A549 (cell line): ENCODE measurements at regions not wholly inside any gene's neighbourhood (a gene's known extent, or its start where the extent isn't known, plus 50 kb on each side); places are given as distances from the start of the nearest gene placed in this dataset.

Experiments used
- ATAC-seq, 2 experiments: fragments of 200-7000 bp in 1 of 2; fragments of >200 bp in 1 of 2; cut with Nextera tagmentation in 1 of 2; cut with Tn5 transposase in 1 of 2; 3 replicates each; pipeline versions ENCODE4 v1.8.0 to v1.9.1; 2018 to 2020; ENCODE audit warnings: mild to moderate bottlenecking in 1 of 2, moderate library complexity in 1 of 2
- CTCF ChIA-PET: fragments of 300-600 bp; sonication (Branson Sonifier 250); formaldehyde crosslinking; extraction: SDS; loops from one replicate; lab custom pipeline; 2021; ENCODE audit warnings: antibody characterized with exemption, inconsistent platforms; lab: Yijun Ruan, JAX
- POLR2A ChIA-PET: fragments of 350-600 bp; formaldehyde crosslinking; extraction: SDS; loops from one replicate; lab custom pipeline; 2021; ENCODE audit warnings: antibody characterized with exemption, inconsistent platforms; lab: Yijun Ruan, JAX
- DNase-seq, 2 experiments: peaks; one replicate each; pipeline versions ENCODE4 v3.0.0 to v3.0.0-alpha.2; 2011 to 2016; ENCODE audit warnings: low read depth in 1 of 2, low spot score in 1 of 2
- FAIRE-seq: peaks from 2 replicates; lab custom pipeline; 2011; peaks lifted over from hg19 to GRCh38; lab: Jason Lieb, UNC
- H3K27ac ChIP-seq, 2 experiments: fragments of >200 bp; sonication (Bioruptor Twin); formaldehyde crosslinking; 3 replicates each; pipeline ENCODE4 v1.5.1; 2016 to 2017
- H3K4me1 ChIP-seq: fragments of >200 bp; sonication (Bioruptor Twin); formaldehyde crosslinking; 3 replicates; pipeline ENCODE4 v1.6.1; 2016
- H3K4me2 ChIP-seq: fragments of >200 bp; sonication (Bioruptor Twin); formaldehyde crosslinking; 3 replicates; pipeline ENCODE4 v1.6.1; 2016
- H3K4me3 ChIP-seq: fragments of >200 bp; sonication (Bioruptor Twin); formaldehyde crosslinking; 3 replicates; pipeline ENCODE4 v1.5.1; 2016
- H3K9me3 ChIP-seq: fragments of >200 bp; sonication (Bioruptor Twin); formaldehyde crosslinking; 3 replicates; pipeline ENCODE4 v1.6.1; 2016
- CBX2 ChIP-seq: fragments of 200-600 bp; sonication (generic); IDR thresholded peaks from 2 replicates; pipeline ENCODE4 v1.6.1; 2016; ENCODE audit warnings: low read depth, mild to moderate bottlenecking, borderline replicate concordance
- CEBPB ChIP-seq, 2 experiments: fragments of >200 bp in 1 of 2; sonication (Bioruptor Twin) in 1 of 2; formaldehyde crosslinking in 1 of 2; IDR thresholded peaks; 2 replicates each; pipeline ENCODE4 v1.6.1; 2012 to 2016
- CHD2 ChIP-seq: fragments of 150-350 bp; IDR thresholded peaks from 2 replicates; pipeline ENCODE4 v1.6.1; 2014; ENCODE audit warnings: low read length; ENCODE audit not compliant: partially characterized antibody
- EHF ChIP-seq: fragments of 250-450 bp; sonication (Bioruptor Pico); IDR thresholded peaks from 2 replicates; pipeline ENCODE4 v1.5.0; 2020; ENCODE audit warnings: mild to moderate bottlenecking
- EP300 ChIP-seq, 2 experiments: fragments of >200 bp; sonication (Bioruptor Twin); formaldehyde crosslinking; IDR thresholded peaks; 2 replicates in 1 of 2; 3 replicates in 1 of 2; pipeline ENCODE4 v1.6.1; 2016 to 2017
- FOSL2 ChIP-seq, 2 experiments: fragments of 450-650 bp in 1 of 2; fragments of >200 bp in 1 of 2; sonication (Bioruptor Twin) in 1 of 2; formaldehyde crosslinking; IDR thresholded peaks; 2 replicates each; pipeline versions ENCODE4 v1.5.0 to v1.6.1; 2016 to 2020; ENCODE audit warnings: mild to moderate bottlenecking in 1 of 2, moderate library complexity in 1 of 2
- GATA3 ChIP-seq: IDR thresholded peaks from 2 replicates; pipeline ENCODE4 v1.6.1; 2012; ENCODE audit warnings: borderline replicate concordance
- HEYL ChIP-seq: fragments of 250-450 bp; sonication (Bioruptor Pico); IDR thresholded peaks from 2 replicates; pipeline ENCODE4 v1.8.0; 2021; ENCODE audit warnings: mild to moderate bottlenecking, moderate library complexity
- JUN ChIP-seq, 2 experiments: fragments of >200 bp; sonication (Bioruptor Twin); formaldehyde crosslinking; IDR thresholded peaks; 2 replicates in 1 of 2; 3 replicates in 1 of 2; pipeline ENCODE4 v1.6.1; 2016 to 2017
- MAFK ChIP-seq: fragments of 450-650 bp; IDR thresholded peaks from 2 replicates; pipeline ENCODE4 v1.6.1; 2014; ENCODE audit not compliant: partially characterized antibody
- MAZ ChIP-seq: fragments of 150-350 bp; IDR thresholded peaks from 2 replicates; pipeline ENCODE4 v1.6.1; 2014; ENCODE audit warnings: antibody characterized with exemption, low read depth, low read length, borderline replicate concordance
- MYC ChIP-seq: IDR thresholded peaks from 2 replicates; pipeline ENCODE4 v1.6.1; 2012; ENCODE audit warnings: mild to moderate bottlenecking, inconsistent platforms, low read length, improper control_type of control experiment, borderline replicate concordance
- PHF8 ChIP-seq: fragments of 200-600 bp; sonication (generic); IDR thresholded peaks from 2 replicates; pipeline ENCODE4 v1.6.1; 2016; ENCODE audit warnings: low read depth, mild to moderate bottlenecking, antibody characterized with exemption, moderate library complexity, borderline replicate concordance
- RARB ChIP-seq: fragments of 250-450 bp; sonication (Bioruptor Pico); IDR thresholded peaks from 2 replicates; pipeline ENCODE4 v1.8.0; 2021; ENCODE audit warnings: mild to moderate bottlenecking, moderate library complexity
- REST ChIP-seq: fragments of 200-600 bp; sonication (generic); IDR thresholded peaks from 2 replicates; pipeline ENCODE4 v1.6.1; 2016; ENCODE audit warnings: antibody characterized with exemption, mild to moderate bottlenecking, moderate library complexity
- RFX5 ChIP-seq: fragments of 450-650 bp; IDR thresholded peaks from 2 replicates; pipeline ENCODE4 v1.7.1; 2014; ENCODE audit warnings: antibody characterized with exemption, mild to moderate bottlenecking, moderate library complexity
- SREBF2 ChIP-seq: fragments of 450-650 bp; IDR thresholded peaks from 2 replicates; pipeline ENCODE4 v1.6.1; 2014; ENCODE audit warnings: mild to moderate bottlenecking, moderate library complexity
- USF2 ChIP-seq: fragments of 450-650 bp; IDR thresholded peaks from 2 replicates; pipeline ENCODE4 v1.6.1; 2014; ENCODE audit warnings: antibody characterized with exemption
- ZC3H11A ChIP-seq: fragments of 450-650 bp; IDR thresholded peaks from 2 replicates; pipeline ENCODE4 v1.6.1; 2014; ENCODE audit warnings: antibody characterized with exemption, mild to moderate bottlenecking
- ZNF302 ChIP-seq: fragments of 250-450 bp; sonication (Bioruptor Pico); IDR thresholded peaks from 2 replicates; pipeline ENCODE4 v1.9.0; 2021; ENCODE audit warnings: inconsistent platforms, mild to moderate bottlenecking, moderate library complexity
- WGBS: methylation state at CpG from one replicate; pipeline ENCODE4 v1.1.6; 2017; ENCODE audit errors: missing lambda C conversion rate; 5-methylcytosine and 5-hydroxymethylcytosine counted together
- TF ChIP-seq, protein P1 (sequence below): IDR thresholded peaks from 2 replicates; pipeline ENCODE4 v1.6.1; 2012
- TF ChIP-seq, protein P2 (sequence below): fragments of 250-450 bp; sonication (Bioruptor Pico); IDR thresholded peaks from 2 replicates; pipeline ENCODE4 v1.5.0; 2020; ENCODE audit warnings: low read depth, mild to moderate bottlenecking, moderate library complexity

DNA sequence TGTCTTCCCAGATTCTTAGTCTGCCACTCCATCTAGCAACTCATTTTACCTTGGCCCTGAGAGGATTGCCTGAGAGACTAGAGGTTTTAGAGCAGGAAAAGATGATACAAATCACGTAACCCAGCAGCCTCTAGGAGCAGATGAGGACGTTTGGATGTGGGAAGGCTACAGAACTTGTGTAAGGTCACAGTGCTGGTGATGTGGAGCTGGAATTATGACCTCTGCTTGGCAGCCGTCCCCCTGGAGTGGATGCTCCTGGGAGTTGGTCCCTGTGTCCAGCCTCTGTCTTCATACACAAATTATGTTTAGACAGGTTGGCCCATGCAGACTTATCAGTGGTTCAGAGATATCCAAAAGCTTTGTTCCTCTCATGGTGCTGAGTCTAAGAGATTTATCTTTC is 499.0 kb downstream of the EBF1 start:
- no peaks in the 10 kb centered on the region for H3K4me1 ChIP-seq
- TF ChIP-seq SREBF2 (no peak), ZC3H11A (no peak), MAZ (no peak), CBX2 (no peak), CHD2 (no peak), RFX5 (no peak), JUN (IDR thresholded peaks at IDR 0.05) (no peak), CEBPB (IDR thresholded peaks at IDR 0.05) (no peak), MYC (no peak), USF2 (no peak), EHF (no peak), FOSL2 (IDR thresholded peaks at IDR 0.05) (no peak), FOSL2 (CRISPR knock-in tag; IDR thresholded peaks at IDR 0.05) (no peak), PHF8 (no peak), ZNF302 (CRISPR knock-in tag) (no peak)
- TF ChIP-seq, protein P1, sequence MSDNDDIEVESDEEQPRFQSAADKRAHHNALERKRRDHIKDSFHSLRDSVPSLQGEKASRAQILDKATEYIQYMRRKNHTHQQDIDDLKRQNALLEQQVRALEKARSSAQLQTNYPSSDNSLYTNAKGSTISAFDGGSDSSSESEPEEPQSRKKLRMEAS: no peak
- TF ChIP-seq, protein P2, sequence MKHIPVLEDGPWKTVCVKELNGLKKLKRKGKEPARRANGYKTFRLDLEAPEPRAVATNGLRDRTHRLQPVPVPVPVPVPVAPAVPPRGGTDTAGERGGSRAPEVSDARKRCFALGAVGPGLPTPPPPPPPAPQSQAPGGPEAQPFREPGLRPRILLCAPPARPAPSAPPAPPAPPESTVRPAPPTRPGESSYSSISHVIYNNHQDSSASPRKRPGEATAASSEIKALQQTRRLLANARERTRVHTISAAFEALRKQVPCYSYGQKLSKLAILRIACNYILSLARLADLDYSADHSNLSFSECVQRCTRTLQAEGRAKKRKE (CRISPR knock-in tag): no peak
- TF ChIP-seq, all 56 proteins: peak for 0
- ChIA-PET CTCF (interaction anchor here (0.7 kb wide), 1 partner anchor 346 kb away, joined by 3 read pairs; no protein-coding TSS in a partner anchor), POLR2A (no interaction called here)
- FAIRE-seq (no peak), ATAC-seq (no peak), DNase-seq (no peak)
- Histone ChIP-seq H3K4me3 (no peak overlapping the region), H3K27ac (no peak overlapping the region), H3K9me3 (no peaks in the 10 kb centered on the region), H3K4me2 (no peak overlapping the region)
- WGBS: 4% methylated on average over 3 of the region's 3 CpGs

- Histone ChIP-seq H3K4me1 (no peaks in the 10 kb centered on the region), H3K4me2 (no peak overlapping the region), H3K4me3 (no peak overlapping the region), H3K9me3 (no peaks in the 10 kb centered on the region), H3K27ac (no peak overlapping the region)
- 22% methylated on average over 2 of the region's 2 CpGs for WGBS
- FAIRE-seq (no peak), ATAC-seq (no peak), DNase-seq (no peak)
- ChIA-PET CTCF (interaction anchor here (0.6 kb wide), 1 partner anchor 546 kb away, joined by 3 read pairs; no protein-coding TSS in a partner anchor), POLR2A (no interaction called here)
- no peak for TF ChIP-seq HEYL (CRISPR knock-in tag)
- no peak for TF ChIP-seq CHD2
- no peak for TF ChIP-seq USF2
- no peak for TF ChIP-seq MAFK
- no peak for TF ChIP-seq EP300 (IDR thresholded peaks at IDR 0.05)
- no peak for TF ChIP-seq RARB
- TF ChIP-seq GATA3: no peak
- TF ChIP-seq PHF8: no peak
- no peak for TF ChIP-seq REST
- TF ChIP-seq SREBF2: no peak
These were observed 500.6 kb downstream of the EBF1 start for GRCh38 chr5:158599157-158599556.
